ENCODE measurements at regions not wholly inside any gene's neighbourhood (a gene's known extent, or its start where the extent isn't known, plus 50 kb on each side); places are given as distances from the start of the nearest gene placed in this dataset.

DNA sequence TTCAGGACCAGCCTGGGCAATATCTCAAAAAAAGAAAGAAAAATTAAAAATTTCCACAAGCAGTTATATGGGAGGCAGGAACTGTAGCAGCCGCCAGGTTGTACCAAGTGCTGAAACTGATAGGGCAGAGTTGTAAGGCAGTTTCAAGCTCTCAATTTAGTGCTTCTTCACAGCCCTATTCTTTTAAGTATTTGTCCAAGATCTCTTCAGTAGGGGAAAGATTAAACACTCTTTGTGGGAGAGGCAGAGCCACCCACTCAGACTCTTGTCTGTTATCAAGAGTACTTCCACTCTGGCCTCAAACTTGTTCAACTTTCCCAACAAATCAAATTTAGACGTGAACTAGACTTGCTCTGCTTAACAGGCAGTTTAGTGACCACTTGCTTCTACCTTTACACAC is 228.7 kb downstream of the REEP3 start:
- no peak for DNase-seq

DNA sequence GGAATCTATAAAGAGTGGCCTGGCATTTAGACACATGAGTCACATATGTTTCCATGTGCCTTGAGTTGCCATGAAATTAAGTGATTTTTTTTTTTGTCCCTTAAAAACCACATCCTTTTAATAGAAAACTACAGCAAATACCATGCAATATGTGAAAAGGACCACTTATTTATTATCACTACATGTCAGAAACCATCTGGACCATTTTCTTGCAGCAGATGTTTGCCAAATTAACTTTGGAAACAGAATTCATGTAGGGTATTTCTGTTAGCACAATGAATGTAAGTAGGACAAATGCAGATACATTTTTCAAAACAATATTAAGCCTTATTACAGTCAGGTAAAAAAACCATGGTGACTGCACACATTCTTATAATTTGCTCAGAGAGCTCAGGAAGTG is 230.6 kb downstream of the REEP3 start:
- no peak for DNase-seq

DNA sequence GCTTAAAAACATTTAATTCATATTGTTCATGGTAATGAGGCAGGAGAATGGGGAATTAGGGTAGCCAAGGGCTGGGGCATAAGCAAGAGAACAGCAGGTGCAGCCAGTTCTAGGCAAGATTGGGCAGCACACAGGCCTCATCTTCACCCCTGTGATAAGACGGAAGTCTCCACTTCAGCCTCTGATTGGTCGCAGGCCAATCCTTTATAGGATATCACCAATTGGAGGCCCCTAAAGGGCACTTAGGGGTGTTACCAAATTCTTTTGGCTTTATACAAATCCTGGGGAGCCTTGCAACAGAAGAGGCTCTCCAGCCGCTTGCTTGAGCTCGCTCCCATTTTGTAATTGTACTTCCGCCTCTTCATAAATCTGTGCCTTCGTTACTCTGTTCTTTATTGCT is 231.1 kb downstream of the REEP3 start:
- peak; percentile 73 for DNase-seq

DNA sequence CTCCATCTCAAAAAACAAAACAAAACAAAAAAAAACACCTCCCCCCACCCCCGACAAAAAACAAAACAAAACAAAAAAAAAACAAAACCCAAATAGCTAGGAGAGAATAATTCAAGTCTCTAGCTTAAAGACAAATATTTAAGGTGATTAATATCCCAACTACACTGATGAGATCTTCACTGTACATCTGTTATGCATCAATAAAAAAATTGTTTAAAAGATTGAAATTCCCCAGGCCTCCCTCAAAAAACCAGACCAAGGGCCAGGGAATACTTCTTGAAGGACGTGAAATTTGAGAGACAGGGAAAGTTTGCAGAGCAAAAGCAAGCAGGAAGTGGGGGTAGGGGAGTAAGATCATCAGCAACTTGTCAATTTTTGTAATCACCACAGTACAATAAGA is 232.6 kb downstream of the REEP3 start:
- DNase-seq, result no peak

GRCh38 chr10:63755441-63755840 is 234.2 kb downstream of the REEP3 start:
- DNase-seq, result no peak

- DNase-seq, result no peak
Measured at GRCh38 chr10:63757067-63757466, 235.9 kb downstream of the REEP3 start.

DNA sequence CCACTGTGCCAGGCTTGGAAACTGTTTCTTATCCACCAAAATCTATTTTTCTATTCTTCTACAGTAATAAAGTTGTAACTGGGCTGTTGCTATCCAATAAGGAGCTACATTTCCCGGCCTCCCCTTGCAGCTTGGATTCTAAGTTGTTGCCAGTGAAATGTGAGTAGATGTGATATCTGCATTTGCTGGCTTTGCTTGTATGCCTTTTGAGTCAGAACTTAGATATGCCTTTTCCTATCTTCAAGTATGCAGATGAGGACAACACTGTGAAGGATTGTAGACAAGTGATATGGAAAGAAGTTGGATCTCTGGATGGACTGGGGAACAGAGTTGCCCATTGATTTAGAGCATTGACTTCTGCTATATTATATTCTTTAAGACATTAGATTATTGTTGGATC is 236.9 kb downstream of the REEP3 start:
- DNase-seq, result no peak

- DNase-seq, result no peak
Measured at GRCh38 chr10:63759335-63759734, 238.1 kb downstream of the REEP3 start.

DNA sequence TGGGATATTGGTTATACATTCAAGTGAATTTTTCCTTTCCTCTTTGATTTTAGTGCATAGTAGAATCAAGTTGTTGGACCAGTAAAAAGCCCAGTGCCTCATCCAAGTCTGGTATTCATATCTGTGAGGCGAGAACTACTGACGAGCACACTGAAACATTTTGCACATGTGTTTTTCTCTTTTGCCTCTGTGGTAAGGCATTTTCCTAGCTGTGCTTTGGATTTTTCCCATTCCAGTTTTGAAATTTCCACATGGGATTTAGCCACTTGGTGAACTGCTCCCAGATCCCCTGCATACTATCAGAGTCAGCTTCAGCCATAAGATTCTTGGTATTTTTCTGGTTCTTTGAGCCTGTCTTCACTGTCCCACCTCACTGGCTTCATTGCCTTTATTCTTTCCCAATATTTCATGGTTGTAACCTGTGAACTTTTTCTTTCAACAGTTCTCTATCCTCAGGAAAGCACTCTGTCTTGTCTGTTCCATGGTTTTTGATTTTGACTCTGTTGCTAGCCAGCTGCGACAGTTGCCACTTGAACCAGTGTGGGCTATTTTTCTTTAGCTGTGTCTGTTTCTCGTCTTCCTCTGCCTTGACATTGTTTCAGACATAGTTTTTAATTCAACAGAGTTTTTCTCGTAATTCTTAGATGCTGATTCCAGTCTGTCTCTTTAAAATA is 239.0 kb downstream of the REEP3 start:
- DNase-seq, result no peak

- no peak for DNase-seq
Measured at GRCh38 chr10:63760708-63761047, 239.5 kb downstream of the REEP3 start.

DNA sequence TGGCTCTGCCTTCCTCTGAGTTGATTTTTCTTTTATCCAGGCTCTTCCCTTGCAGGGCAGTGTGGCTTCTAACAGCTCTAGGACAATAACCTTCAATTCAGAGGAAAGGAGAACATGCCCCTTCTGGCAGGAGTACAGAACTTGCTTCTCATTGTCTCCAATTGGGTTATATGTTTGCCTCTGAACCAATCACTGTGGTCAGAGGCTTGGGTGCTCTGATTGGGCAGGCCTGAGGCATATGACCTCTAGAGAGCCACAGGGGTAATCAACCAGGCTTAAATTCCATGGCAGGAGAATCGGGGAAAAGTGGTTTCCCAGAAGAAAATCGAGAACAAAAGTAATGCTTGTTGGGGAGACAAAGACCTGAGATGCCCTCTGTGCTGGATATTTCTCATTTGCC is 240.0 kb downstream of the REEP3 start:
- DNase-seq, result no peak

GRCh38 chr10:63763744-63764143 is 242.5 kb downstream of the REEP3 start:
- no peak for DNase-seq

- DNase-seq, result no peak
Measured at GRCh38 chr10:63765126-63765525, 243.9 kb downstream of the REEP3 start.

GRCh38 chr10:63766745-63767137 is 245.5 kb downstream of the REEP3 start:
- no peak for DNase-seq

- DNase-seq, result no peak
Measured at GRCh38 chr10:63767138-63767801, 246.1 kb downstream of the REEP3 start.

DNA sequence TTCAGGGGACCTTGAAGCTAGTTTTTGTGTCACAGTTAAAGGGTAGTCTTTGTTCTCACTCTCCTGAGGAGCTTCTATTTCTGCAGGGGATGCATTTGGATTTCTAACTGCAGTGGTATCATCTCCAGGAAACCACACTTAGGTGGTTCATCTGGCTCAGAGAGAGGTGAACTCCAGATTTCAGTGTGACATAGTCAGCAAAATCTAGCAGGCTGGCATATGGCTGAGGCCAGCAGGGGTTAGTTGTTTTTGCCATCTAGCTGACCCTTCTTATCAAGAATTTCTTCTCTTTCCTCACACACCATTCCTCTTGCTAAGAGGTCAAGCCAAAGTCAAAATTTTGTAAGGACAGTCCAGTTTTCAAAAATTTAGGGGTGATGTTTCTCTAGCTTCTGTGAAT is 248.2 kb downstream of the REEP3 start:
- DNase-seq, result no peak

DNA sequence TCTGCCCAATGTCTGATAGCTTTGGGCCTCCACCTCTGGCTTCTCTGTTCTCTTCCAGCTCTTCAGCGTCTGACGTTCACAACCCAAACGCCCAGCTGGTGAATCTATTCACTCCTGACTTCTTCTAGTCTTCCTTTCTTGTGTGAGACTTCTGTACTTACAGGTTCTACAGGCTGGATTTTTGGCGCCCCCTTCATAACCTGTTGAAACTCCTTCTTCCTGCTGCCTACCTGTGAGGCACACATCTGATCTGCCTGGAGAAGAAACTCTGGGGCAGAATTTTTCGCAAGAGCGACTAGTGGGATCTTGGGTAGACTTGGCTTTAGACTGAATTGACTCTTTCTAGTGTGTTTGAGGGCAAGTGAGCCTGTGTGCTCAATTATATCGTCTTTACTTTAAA is 249.3 kb downstream of the REEP3 start:
- DNase-seq, result no peak

DNA sequence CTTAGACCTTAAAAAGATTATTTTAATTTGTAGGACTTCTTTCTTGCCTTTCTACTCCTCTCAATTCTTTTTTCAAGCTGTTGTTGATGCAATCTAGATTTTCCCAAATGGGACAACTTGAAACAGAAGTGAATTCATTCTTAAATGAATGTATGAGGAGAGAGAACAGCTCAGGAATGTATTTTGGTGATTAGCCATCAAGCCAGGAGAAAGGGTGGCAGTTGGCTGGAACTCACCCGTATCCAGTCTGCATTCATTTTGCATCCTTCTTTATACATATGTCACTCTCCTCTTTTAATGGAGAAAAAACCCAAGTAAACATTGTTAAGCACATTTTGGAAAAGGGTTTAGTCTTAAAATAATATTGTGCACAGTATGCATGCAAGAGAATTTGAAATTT is 251.3 kb downstream of the REEP3 start:
- no peak for DNase-seq

DNA sequence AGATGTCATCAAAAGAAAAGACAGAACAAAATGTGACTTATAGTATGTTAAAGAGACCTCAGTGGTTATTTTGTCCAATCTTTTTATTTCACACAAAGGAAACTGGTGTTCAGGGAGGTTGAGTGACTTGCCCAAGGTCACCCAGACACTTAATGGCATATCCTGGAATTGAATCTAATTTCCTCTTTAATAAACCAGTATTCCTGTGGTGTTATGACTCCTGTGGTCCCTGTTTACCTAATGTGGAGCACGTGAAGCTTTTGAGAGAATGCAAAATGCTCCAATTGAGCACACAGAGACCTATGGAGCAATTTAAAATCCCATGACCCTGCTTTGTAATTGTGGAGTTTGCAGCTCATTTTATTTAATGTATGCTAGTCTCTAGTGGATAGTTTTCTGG is 251.9 kb downstream of the REEP3 start:
- no peak for DNase-seq

DNA sequence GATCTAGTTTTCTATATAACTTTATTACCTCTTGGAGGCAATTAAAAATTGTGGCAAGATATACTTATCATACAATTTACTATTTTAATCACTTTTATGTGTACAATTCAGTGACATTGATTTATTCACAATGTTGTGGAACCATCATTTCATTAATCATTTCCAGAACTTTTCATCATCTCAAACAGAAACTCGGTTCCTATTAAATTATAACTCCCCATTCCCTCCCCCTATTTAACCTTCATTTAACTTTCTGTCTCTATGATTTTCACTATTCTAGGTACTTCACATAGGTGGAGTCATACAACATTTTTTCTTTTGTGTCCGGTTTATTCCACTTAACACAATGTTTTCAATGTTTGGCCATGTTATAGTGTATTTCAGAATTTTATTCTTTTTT is 252.8 kb downstream of the REEP3 start:
- DNase-seq, result no peak

- no peak for DNase-seq
Measured at GRCh38 chr10:63780101-63780500, 258.9 kb downstream of the REEP3 start.

DNA sequence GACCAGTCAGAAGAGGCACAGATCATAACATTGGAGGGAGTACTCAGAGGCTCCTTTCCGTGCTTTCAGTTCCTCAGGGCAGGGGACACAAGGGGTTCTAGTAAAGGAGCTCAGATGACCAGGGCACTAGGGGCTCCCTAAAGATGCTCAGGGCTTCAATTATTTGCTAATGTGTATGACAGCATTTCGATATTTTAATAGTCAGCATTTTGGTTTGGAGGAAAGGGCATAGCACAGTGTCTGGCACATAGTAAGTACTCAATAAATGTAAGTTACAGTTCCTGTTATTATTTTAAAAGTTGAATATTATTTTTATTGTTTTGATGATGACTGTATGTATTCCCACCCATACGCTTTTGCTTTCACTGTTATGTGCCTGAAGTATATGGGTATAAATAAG is 260.0 kb downstream of the REEP3 start:
- DNase-seq, result no peak

DNA sequence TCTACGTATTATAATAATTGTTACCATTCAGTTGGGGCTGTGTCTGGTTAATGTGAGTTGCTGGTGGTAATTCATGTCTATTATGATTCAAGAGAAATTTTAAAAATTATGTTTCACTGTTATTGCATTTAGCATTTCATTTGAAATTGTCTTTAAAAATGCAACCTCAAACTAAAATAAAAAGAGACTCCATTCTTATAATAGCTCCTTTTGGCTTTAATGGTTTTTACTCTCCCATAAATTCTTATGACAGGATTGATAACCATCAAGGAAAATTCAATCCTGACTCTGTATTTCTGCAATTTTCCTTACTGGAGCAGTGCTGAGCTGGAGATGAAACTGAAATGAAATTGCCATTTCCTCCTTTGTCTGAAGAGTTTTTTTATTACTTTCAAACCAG is 262.7 kb downstream of the REEP3 start:
- DNase-seq, result no peak

- no peak for DNase-seq
Measured at GRCh38 chr10:63788152-63788821, 267.1 kb downstream of the REEP3 start.

Data from NCI-H1436 (cell line).